ENCODE measurements at regions not wholly inside any gene's neighbourhood (a gene's known extent, or its start where the extent isn't known, plus 50 kb on each side); places are given as distances from the start of the nearest gene placed in this dataset.

DNA sequence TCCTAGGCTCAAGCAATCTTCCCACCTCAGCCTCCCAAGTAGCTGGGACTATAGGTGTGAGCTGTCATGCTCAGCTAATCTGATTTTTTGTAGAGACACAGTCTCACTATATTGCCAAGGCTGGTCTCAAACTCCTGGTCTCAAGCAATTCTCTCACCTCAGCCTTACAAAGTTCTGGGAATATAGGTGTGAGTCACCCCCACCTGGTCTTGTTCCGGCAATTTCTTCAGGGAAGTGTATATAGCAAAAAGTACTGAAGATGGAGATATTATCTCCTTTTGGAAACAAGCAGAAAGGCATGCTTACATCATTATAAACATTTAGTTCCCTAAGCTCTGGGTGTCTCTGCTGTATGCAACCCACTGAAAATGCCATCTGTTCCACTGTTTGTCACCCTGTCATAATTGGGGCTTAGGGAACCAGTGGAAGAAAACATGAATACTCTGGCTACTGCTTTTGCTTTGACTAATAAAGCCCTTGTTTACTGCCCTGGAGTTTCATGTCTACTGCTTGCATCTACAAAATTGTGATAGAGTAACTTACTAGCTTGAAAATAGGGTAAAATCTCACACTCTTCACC is 940.2 kb downstream of the GALC start:
- DNase-seq (ENCODE audit: low spot score in 2 of 2): no peak
- 85 to 100% methylated on average over 1 of the region's 1 CpG for WGBS, 2 donors
- H3K4me3 ChIP-seq (ENCODE audit: low read depth, poor library complexity, severe bottlenecking): no peak overlapping the region
- TF ChIP-seq CTCF (IDR thresholded peaks at IDR 0.05): no peak
- TF ChIP-seq POLR2A (IDR thresholded peaks at IDR 0.05): no peak
- intact Hi-C loops (cut with DNase I; ENCODE audit: low total_unique reads): no loop called here

GRCh38 chr14:87050421-87050820 is 942.6 kb downstream of the GALC start:
- WGBS, 2 donors: 50 to 81% methylated on average over 1 of the region's 1 CpG
- TF ChIP-seq CTCF (IDR thresholded peaks at IDR 0.05): no peak
- no peak for TF ChIP-seq POLR2A (IDR thresholded peaks at IDR 0.05)
- intact Hi-C loops (cut with DNase I; ENCODE audit: low total_unique reads): no loop called here
- no peak overlapping the region for H3K4me3 ChIP-seq (ENCODE audit: low read depth, poor library complexity, severe bottlenecking)
- no peak for DNase-seq (ENCODE audit: low spot score in 2 of 2)

GRCh38 chr14:87049950-87050349 is 943.0 kb downstream of the GALC start:
- TF ChIP-seq POLR2A (IDR thresholded peaks at IDR 0.05) (no peak), CTCF (IDR thresholded peaks at IDR 0.05) (no peak)
- 22 to 29% methylated on average over 1 of the region's 1 CpG for WGBS, 2 donors
- intact Hi-C loops (cut with DNase I; ENCODE audit: low total_unique reads): loop anchor here (10.0 kb wide), 1 partner anchor 315 kb away; no protein-coding TSS in a partner anchor
- H3K4me3 ChIP-seq (ENCODE audit: low read depth, poor library complexity, severe bottlenecking): no peak overlapping the region
- no peak for DNase-seq (ENCODE audit: low spot score in 2 of 2)

- TF ChIP-seq POLR2A (IDR thresholded peaks at IDR 0.05) (no peak), CTCF (IDR thresholded peaks at IDR 0.05) (no peak)
- DNase-seq (ENCODE audit: low spot score in 2 of 2): no peak
- WGBS, 2 donors: 45 to 53% methylated on average over 2 of the region's 2 CpGs
- no peak overlapping the region for H3K4me3 ChIP-seq (ENCODE audit: low read depth, poor library complexity, severe bottlenecking)
- intact Hi-C loops (cut with DNase I; ENCODE audit: low total_unique reads): loop anchor here (10.0 kb wide), 1 partner anchor 318 kb away; no protein-coding TSS in a partner anchor
Measured at GRCh38 chr14:87046960-87047359, 946.0 kb downstream of the GALC start.

DNA sequence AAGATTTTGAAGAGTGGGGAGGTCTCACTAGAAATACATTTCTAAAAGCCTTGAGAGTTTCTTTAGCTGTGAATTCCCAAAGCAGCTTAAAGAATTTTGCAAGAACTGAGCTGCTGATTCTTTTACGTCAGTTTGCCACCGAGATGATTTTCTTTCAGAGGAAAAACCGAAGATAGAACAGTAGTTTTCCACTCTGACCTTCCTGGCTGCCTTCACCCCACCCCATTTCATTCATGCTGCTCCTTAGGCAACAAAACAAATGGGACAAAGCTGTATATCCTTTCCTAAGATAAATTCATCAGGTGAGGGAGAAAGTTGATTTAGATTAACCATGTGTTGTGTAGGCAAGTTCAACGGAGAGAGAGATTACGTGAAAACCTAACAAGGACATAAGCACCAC is 947.0 kb downstream of the GALC start:
- H3K4me3 ChIP-seq (ENCODE audit: low read depth, poor library complexity, severe bottlenecking): no peak overlapping the region
- TF ChIP-seq POLR2A (IDR thresholded peaks at IDR 0.05) (no peak), CTCF (IDR thresholded peaks at IDR 0.05) (no peak)
- no peak for DNase-seq (ENCODE audit: low spot score in 2 of 2)
- WGBS, 2 donors: 77 to 81% methylated on average over 5 of the region's 5 CpGs
- intact Hi-C loops (cut with DNase I; ENCODE audit: low total_unique reads): loop anchor here (10.0 kb wide), 1 partner anchor 319 kb away; no protein-coding TSS in a partner anchor

DNA sequence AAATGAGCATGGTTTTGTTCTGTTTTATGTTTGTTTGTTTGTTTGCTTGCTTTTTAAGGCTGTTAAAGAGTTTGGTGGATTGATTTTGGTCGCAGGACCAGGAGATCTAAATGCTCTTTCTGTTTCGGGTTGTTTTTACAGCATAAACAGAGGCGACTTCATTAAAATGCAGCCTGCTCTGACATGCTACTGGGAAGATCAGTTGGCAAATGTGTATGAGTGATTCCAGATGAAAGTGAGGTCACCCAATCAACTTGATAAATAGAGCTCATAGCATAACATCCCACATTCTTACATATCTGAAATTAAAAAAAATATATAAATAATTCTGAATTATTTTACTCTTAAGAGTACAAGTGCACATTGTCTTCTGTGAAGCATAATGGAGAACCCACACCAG is 947.7 kb downstream of the GALC start:
- intact Hi-C loops (cut with DNase I; ENCODE audit: low total_unique reads): loop anchor here (10.0 kb wide), 1 partner anchor 320 kb away; no protein-coding TSS in a partner anchor
- TF ChIP-seq CTCF (IDR thresholded peaks at IDR 0.05) (no peak), POLR2A (IDR thresholded peaks at IDR 0.05) (no peak)

More for the DNA sequence above, 947.7 kb downstream of the GALC start:
- DNase-seq (ENCODE audit: low spot score in 2 of 2): no peak
- WGBS, 2 donors: 35 to 36% methylated on average over 3 of the region's 3 CpGs
- no peak overlapping the region for H3K4me3 ChIP-seq (ENCODE audit: low read depth, poor library complexity, severe bottlenecking)
